H1 (cell line): ENCODE measurements at regions not wholly inside any gene's neighbourhood (a gene's known extent, or its start where the extent isn't known, plus 50 kb on each side); places are given as distances from the start of the nearest gene placed in this dataset.

Experiments
- BCL11A ChIP-seq, 2 experiments: IDR thresholded peaks; one replicate each; pipeline ENCODE4 v1.6.1; 2011; ENCODE audit warnings: low read depth in 2 of 2, low read length in 2 of 2, mild to moderate bottlenecking in 2 of 2
- CTBP2 ChIP-seq: IDR thresholded peaks from 2 replicates; pipeline ENCODE4 v1.7.0; 2011; ENCODE audit warnings: borderline replicate concordance, mild to moderate bottlenecking, moderate library complexity, mixed read lengths, low read length; ENCODE audit not compliant: insufficient read depth, insufficient read length
- PHF8 ChIP-seq: fragments of 200-600 bp; sonication (generic); conservative IDR thresholded peaks from 2 replicates; pipeline ENCODE4 v1.7.1; 2012; ENCODE audit warnings: low read depth, mild to moderate bottlenecking, inconsistent platforms, low read length, moderate library complexity
- RBBP5 ChIP-seq: IDR thresholded peaks from 2 replicates; pipeline ENCODE4 v1.7.1; 2012; ENCODE audit warnings: low read depth, mild to moderate bottlenecking, inconsistent platforms, low read length, moderate library complexity, borderline replicate concordance
- RFX5 ChIP-seq: IDR thresholded peaks from 2 replicates; pipeline ENCODE4 v1.6.1; 2011; ENCODE audit warnings: low read depth, low read length, improper control_type of control experiment, borderline replicate concordance
- SIN3A ChIP-seq, 2 experiments: IDR thresholded peaks in 1 of 2; conservative IDR thresholded peaks in 1 of 2; 2 replicates each; pipeline ENCODE4 v1.6.1; 2011 to 2012; ENCODE audit warnings: low read length in 2 of 2, improper control_type of control experiment in 1 of 2, low read depth in 1 of 2, mild to moderate bottlenecking in 1 of 2
- SUZ12 ChIP-seq: fragments of 200-600 bp; sonication (generic); IDR thresholded peaks from 2 replicates; pipeline ENCODE4 v1.6.1; 2012; ENCODE audit warnings: mild to moderate bottlenecking, inconsistent platforms, low read length, moderate library complexity, mixed read lengths
- TCF12 ChIP-seq: IDR thresholded peaks from 2 replicates; pipeline ENCODE4 v1.6.1; 2011; ENCODE audit warnings: low read depth, mild to moderate bottlenecking, low read length
- TF ChIP-seq, protein P1 (sequence below): IDR thresholded peaks from 2 replicates; pipeline ENCODE4 v1.6.1; 2012; ENCODE audit warnings: inconsistent platforms

GRCh38 chr13:108496362-108497210, 132.8 kb upstream of the MYO16 start (continued):
- TF ChIP-seq RBBP5, result no peak
- TF ChIP-seq, protein P1, sequence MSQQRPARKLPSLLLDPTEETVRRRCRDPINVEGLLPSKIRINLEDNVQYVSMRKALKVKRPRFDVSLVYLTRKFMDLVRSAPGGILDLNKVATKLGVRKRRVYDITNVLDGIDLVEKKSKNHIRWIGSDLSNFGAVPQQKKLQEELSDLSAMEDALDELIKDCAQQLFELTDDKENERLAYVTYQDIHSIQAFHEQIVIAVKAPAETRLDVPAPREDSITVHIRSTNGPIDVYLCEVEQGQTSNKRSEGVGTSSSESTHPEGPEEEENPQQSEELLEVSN, result no peak
- no peak for TF ChIP-seq TCF12
- TF ChIP-seq BCL11A (IDR thresholded peaks at IDR 0.05; ENCODE audit: low read depth in 2 of 2, low read length in 2 of 2), result no peak
- peak; percentile 34 for TF ChIP-seq SUZ12
- TF ChIP-seq RFX5, result no peak
- no peak for TF ChIP-seq PHF8
- no peak for TF ChIP-seq CTBP2
- TF ChIP-seq SIN3A (conservative IDR thresholded peaks at IDR 0.05 in 1 of 2, IDR thresholded peaks at IDR 0.05 in 1 of 2; ENCODE audit: low read depth in 1 of 2, low read length in 2 of 2), result 0 out of 4 replicates have a peak, but pooled peaks of 1 of the 2 experiments have one; percentile 17
